Esophagus squamous epithelium (tissue), 4 donors: ENCODE measurements at regions not wholly inside any gene's neighbourhood (a gene's known extent, or its start where the extent isn't known, plus 50 kb on each side); places are given as distances from the start of the nearest gene placed in this dataset.

Source experiments
- CTCF ChIP-seq, 6 experiments: fragments of 450-650 bp in 4 of 6; fragments of 200-600 bp in 2 of 6; sonication (generic) in 2 of 6; IDR thresholded peaks; one replicate each; pipeline ENCODE4 v1.5.1; 2016 to 2019; ENCODE audit warnings: antibody characterized with exemption in 6 of 6, mild to moderate bottlenecking in 4 of 6, moderate library complexity in 4 of 6
- POLR2A ChIP-seq, 4 donors: fragments of 450-650 bp; IDR thresholded peaks; one replicate each; pipeline ENCODE4 v1.6.1; 2017; ENCODE audit warnings: antibody characterized with exemption in 4 of 4, mild to moderate bottlenecking in 4 of 4, moderate library complexity in 3 of 4

GRCh38 chr9:101836021-101836420 lies 97.6 kb upstream of the GRIN3A start:
- TF ChIP-seq CTCF (IDR thresholded peaks at IDR 0.05): no peak
- no peak for TF ChIP-seq POLR2A (IDR thresholded peaks at IDR 0.05)
